ENCODE measurements at regions not wholly inside any gene's neighbourhood (a gene's known extent, or its start where the extent isn't known, plus 50 kb on each side); places are given as distances from the start of the nearest gene placed in this dataset.

GRCh38 chr10:91061608-91062007, 140.7 kb upstream of the ANKRD1 start:
- ATAC-seq (no peak), DNase-seq (ENCODE audit: low read depth, low spot score) (no peak)
- no TSS peak for BruUV-seq (replicated peaks)
- ChIA-PET CTCF (interaction anchor here (0.6 kb wide), 1 partner anchor 56 kb away, joined by 7 read pairs; no protein-coding TSS in a partner anchor), POLR2A (no interaction called here)
- intact Hi-C loops (cut with micrococcal nuclease; ENCODE audit: unreplicated experiment) (no loop called here), in situ Hi-C loops (cut with HindIII; ENCODE audit: low pct_unique_long_range_greater_than_20kb, low sequenced_read_pairs) (no loop called here)
- Histone ChIP-seq H3K27me3 (ENCODE audit: control insufficient read depth, insufficient read depth, low read length) (no peaks in the 10 kb centered on the region; the same call in 1 of the 2 replicates), H3K27ac (ENCODE audit: low read length) (no peak overlapping the region), H3K36me3 (ENCODE audit: control insufficient read depth, insufficient read depth, low read length) (no peaks in the 10 kb centered on the region), H3K4me3 (ENCODE audit: low read depth in 2 of 2, low read length in 2 of 2) (no peak overlapping the region), H3K4me1 (ENCODE audit: control insufficient read depth, insufficient read depth, low read length) (no peaks in the 10 kb centered on the region), H3K9me3 (ENCODE audit: control insufficient read depth, insufficient read depth, low read depth, low read length) (no peaks in the 10 kb centered on the region)
- TF ChIP-seq TCF7L2 (IDR thresholded peaks at IDR 0.05; ENCODE audit: low read depth, low read length) (no peak), SIN3A (IDR thresholded peaks at IDR 0.05; ENCODE audit: borderline replicate concordance, insufficient read depth, low read depth, low read length) (no peak), POLR2AphosphoS5 (IDR thresholded peaks at IDR 0.05; ENCODE audit: low read depth, low read length) (no peak), CTCF (IDR thresholded peaks at IDR 0.05) (no peak), REST (IDR thresholded peaks at IDR 0.05; ENCODE audit: insufficient read depth in 1 of 2, low read depth in 2 of 2, low read length in 1 of 2) (no peak)

GRCh38 chr10:91062091-91062490, 141.2 kb upstream of the ANKRD1 start:
- Histone ChIP-seq H3K36me3 (ENCODE audit: control insufficient read depth, insufficient read depth, low read length) (no peaks in the 10 kb centered on the region), H3K4me1 (ENCODE audit: control insufficient read depth, insufficient read depth, low read length) (no peaks in the 10 kb centered on the region), H3K27ac (ENCODE audit: low read length) (no peak overlapping the region), H3K4me3 (ENCODE audit: low read depth in 2 of 2, low read length in 2 of 2) (no peak overlapping the region), H3K27me3 (ENCODE audit: control insufficient read depth, insufficient read depth, low read length) (no peaks in the 10 kb centered on the region; the same call in 1 of the 2 replicates), H3K9me3 (ENCODE audit: control insufficient read depth, insufficient read depth, low read depth, low read length) (no peaks in the 10 kb centered on the region)
- CTCF ChIA-PET, result interaction anchor here (0.6 kb wide), 1 partner anchor 56 kb away, joined by 7 read pairs; no protein-coding TSS in a partner anchor
- intact Hi-C loops (cut with micrococcal nuclease; ENCODE audit: unreplicated experiment), result no loop called here
- no peak for TF ChIP-seq TCF7L2 (IDR thresholded peaks at IDR 0.05; ENCODE audit: low read depth, low read length)
- no peak for TF ChIP-seq CTCF (IDR thresholded peaks at IDR 0.05)
- no peak for TF ChIP-seq REST (IDR thresholded peaks at IDR 0.05; ENCODE audit: insufficient read depth in 1 of 2, low read depth in 2 of 2, low read length in 1 of 2)
- TF ChIP-seq POLR2AphosphoS5 (IDR thresholded peaks at IDR 0.05; ENCODE audit: low read depth, low read length), result no peak
- no peak for TF ChIP-seq SIN3A (IDR thresholded peaks at IDR 0.05; ENCODE audit: borderline replicate concordance, insufficient read depth, low read depth, low read length)
- no TSS peak for BruUV-seq (replicated peaks)
- POLR2A ChIA-PET, result no interaction called here
- in situ Hi-C loops (cut with HindIII; ENCODE audit: low pct_unique_long_range_greater_than_20kb, low sequenced_read_pairs), result no loop called here
- ATAC-seq, result no peak
- no peak for DNase-seq (ENCODE audit: low read depth, low spot score)
